ENCODE measurements at regions not wholly inside any gene's neighbourhood (a gene's known extent, or its start where the extent isn't known, plus 50 kb on each side); places are given as distances from the start of the nearest gene placed in this dataset.

- no peak overlapping the region for H3K27ac ChIP-seq (ENCODE audit: low read depth, low read length)
- no peak overlapping the region for H2AK5ac ChIP-seq (ENCODE audit: low read depth, low read length)
- no peaks in the 10 kb centered on the region for H3K9me3 ChIP-seq (ENCODE audit: insufficient read depth in 2 of 2, low read depth in 1 of 2, low read length in 1 of 2)
- H3K23me2 ChIP-seq (ENCODE audit: low read depth, low read length), result no peaks in the 10 kb centered on the region
- H3K27me3 ChIP-seq (replicated peaks in 1 of 4; ENCODE audit: control insufficient read depth in 3 of 4, extremely low read depth in 1 of 4, insufficient read depth in 3 of 4, low read length in 3 of 4), result no peaks in the 10 kb centered on the region
- H2BK15ac ChIP-seq (ENCODE audit: low read length), result no peak overlapping the region
- H3K56ac ChIP-seq (replicated peaks; ENCODE audit: insufficient read length, low read depth, low read length), result no peak overlapping the region
- no peaks in the 10 kb centered on the region for H3K79me1 ChIP-seq (ENCODE audit: low read depth, low read length)
- no peak overlapping the region for H2BK20ac ChIP-seq (ENCODE audit: low read length)
- 77% methylated on average over 2 of the region's 2 CpGs; no CpG with 5 or more reads in 1 of the 2 experiments for WGBS, 2 experiments (ENCODE audit: extremely low coverage in 1 of 2, insufficient coverage in 1 of 2, insufficient read length in 1 of 2, insufficient replicate concordance in 2 of 2, low coverage in 1 of 2, low lambda C conversion rate in 2 of 2, missing lambda C conversion rate in 1 of 2)
- no peak overlapping the region for H4K91ac ChIP-seq (replicated peaks; ENCODE audit: insufficient read length, low read length)
- H4K8ac ChIP-seq (ENCODE audit: extremely low read depth, insufficient read depth, low read length), result no peak overlapping the region
- H3K9ac ChIP-seq (replicated peaks in 1 of 4; ENCODE audit: extremely low read depth in 1 of 4, low read depth in 3 of 4, low read length in 3 of 4), result no peak overlapping the region
- ChIA-PET CTCF (ENCODE audit: partially characterized antibody) (interaction anchor here (0.9 kb wide), 1 partner anchor 20 kb away, joined by 3 read pairs; no protein-coding TSS in a partner anchor), POLR2A (ENCODE audit: partially characterized antibody) (no interaction called here)
- no peak overlapping the region for H3K4ac ChIP-seq (replicated peaks; ENCODE audit: insufficient read length, low read depth, low read length)
- H3K4me1 ChIP-seq (replicated peaks in 1 of 4; ENCODE audit: control insufficient read depth in 3 of 4, insufficient read depth in 4 of 4, low read length in 3 of 4), result no peaks in the 10 kb centered on the region
- H2BK12ac ChIP-seq (ENCODE audit: low read depth, low read length), result no peak overlapping the region
- peak overlapping the region; percentile 50; the same call in 1 of the 2 replicates for H2AFZ ChIP-seq (ENCODE audit: low read length)
- H3K18ac ChIP-seq (ENCODE audit: extremely low read depth, low read length), result no peak overlapping the region
- H3K14ac ChIP-seq (ENCODE audit: insufficient read length), result no peak overlapping the region
- no peak overlapping the region for H3K4me3 ChIP-seq (ENCODE audit: extremely low read depth in 1 of 4, insufficient read depth in 2 of 4, low read depth in 3 of 4, low read length in 4 of 4)
- no peak for FAIRE-seq
- H3K79me2 ChIP-seq (ENCODE audit: control insufficient read depth in 1 of 2, insufficient read depth in 2 of 2, low read length in 2 of 2), result no peaks in the 10 kb centered on the region
- H3K4me2 ChIP-seq (ENCODE audit: insufficient read depth in 1 of 2, low read depth in 2 of 2, low read length in 2 of 2), result no peak overlapping the region
- H2BK5ac ChIP-seq (ENCODE audit: low read depth, low read length), result no peak overlapping the region
- H3K23ac ChIP-seq (ENCODE audit: insufficient read length), result no peak overlapping the region
- H2BK120ac ChIP-seq (replicated peaks; ENCODE audit: low read depth, low read length), result no peak overlapping the region
- DNase-seq (ENCODE audit: low read depth in 1 of 2, low spot score in 2 of 2), result no peak
- H3K36me3 ChIP-seq (ENCODE audit: control insufficient read depth in 2 of 4, insufficient read depth in 4 of 4, low read length in 3 of 4), result no peaks in the 10 kb centered on the region
- H4K5ac ChIP-seq (ENCODE audit: insufficient read length, low read depth, low read length), result no peak overlapping the region
- no peaks in the 10 kb centered on the region for H4K20me1 ChIP-seq (replicated peaks in 1 of 2; ENCODE audit: control insufficient read depth in 1 of 2, insufficient read depth in 2 of 2, low read length in 2 of 2)
- peak; percentile 54; the same call in 1 of the 2 replicates for TF ChIP-seq MAFK (IDR thresholded peaks at IDR 0.05; ENCODE audit: low read depth, low read length)
Observed at GRCh38 chr2:192345287-192345686, 150.6 kb upstream of the TMEFF2 start.
